ENCODE measurements at regions not wholly inside any gene's neighbourhood (a gene's known extent, or its start where the extent isn't known, plus 50 kb on each side); places are given as distances from the start of the nearest gene placed in this dataset.

- no peak for DNase-seq
Measured at GRCh38 chr15:87628311-87628710, 628.2 kb downstream of the NTRK3 start.

GRCh38 chr15:87626860-87627259, 629.7 kb downstream of the NTRK3 start:
- no peak for DNase-seq

GRCh38 chr15:87623832-87624231, 632.7 kb downstream of the NTRK3 start:
- peak; percentile 42 for DNase-seq

GRCh38 chr15:87620393-87620792, 636.1 kb downstream of the NTRK3 start:
- DNase-seq, result no peak

GRCh38 chr15:87619161-87619960, 637.2 kb downstream of the NTRK3 start:
- peak; percentile 25 for DNase-seq

- DNase-seq, result no peak
Measured at GRCh38 chr15:87618203-87618725, 638.3 kb downstream of the NTRK3 start.

- DNase-seq, result no peak
Measured at GRCh38 chr15:87614704-87615103, 641.8 kb downstream of the NTRK3 start.

GRCh38 chr15:87610366-87610765, 646.2 kb downstream of the NTRK3 start:
- peak; percentile 33 for DNase-seq

GRCh38 chr15:87609894-87610293, 646.6 kb downstream of the NTRK3 start:
- DNase-seq, result no peak

- DNase-seq, result no peak
Measured at GRCh38 chr15:87609474-87609873, 647.1 kb downstream of the NTRK3 start.

GRCh38 chr15:87608238-87609028, 648.1 kb downstream of the NTRK3 start:
- DNase-seq, result no peak

- no peak for DNase-seq
Measured at GRCh38 chr15:87606971-87607370, 649.6 kb downstream of the NTRK3 start.

- peak; percentile 46 for DNase-seq
Measured at GRCh38 chr15:87604857-87605446, 651.6 kb downstream of the NTRK3 start.

GRCh38 chr15:87602371-87602770, 654.2 kb downstream of the NTRK3 start:
- no peak for DNase-seq

- DNase-seq, result no peak
Measured at GRCh38 chr15:87599616-87600015, 656.9 kb downstream of the NTRK3 start.

- DNase-seq, result peak; percentile 60
Measured at GRCh38 chr15:87597346-87598052, 659.0 kb downstream of the NTRK3 start.

GRCh38 chr15:87591582-87591981, 665.0 kb downstream of the NTRK3 start:
- DNase-seq, result no peak

GRCh38 chr15:87591042-87591441, 665.5 kb downstream of the NTRK3 start:
- no peak for DNase-seq

- no peak for DNase-seq
Measured at GRCh38 chr15:87589134-87589533, 667.4 kb downstream of the NTRK3 start.

GRCh38 chr15:87582169-87582568, 674.4 kb downstream of the NTRK3 start:
- no peak for DNase-seq

- DNase-seq, result no peak
Measured at GRCh38 chr15:87579537-87579936, 677.0 kb downstream of the NTRK3 start.

GRCh38 chr15:87578776-87579175, 677.8 kb downstream of the NTRK3 start:
- DNase-seq, result no peak

GRCh38 chr15:87577336-87577735, 679.2 kb downstream of the NTRK3 start:
- DNase-seq, result no peak

Measured in hematopoietic multipotent progenitor cell treated with erythropoietin and hydrocortisone succinate and interleukin-3 and kit ligand, for 4 days (in vitro differentiated cells).